IMR-90 (cell line): ENCODE measurements at regions not wholly inside any gene's neighbourhood (a gene's known extent, or its start where the extent isn't known, plus 50 kb on each side); places are given as distances from the start of the nearest gene placed in this dataset.

ENCODE experiments used
- CEBPB ChIP-seq: IDR thresholded peaks from 2 replicates; pipeline ENCODE4 v1.6.1; 2012; ENCODE audit warnings: low read depth, low read length, improper control_type of control experiment
- ELK1 ChIP-seq: fragments of 150-350 bp; IDR thresholded peaks from 2 replicates; pipeline ENCODE4 v1.6.1; 2016; ENCODE audit warnings: low read depth, mild to moderate bottlenecking, low read length, moderate library complexity, borderline replicate concordance
- POLR2A ChIP-seq: IDR thresholded peaks from 2 replicates; pipeline ENCODE4 v1.6.1; 2012; ENCODE audit warnings: mild to moderate bottlenecking, low read depth, low read length
- RCOR1 ChIP-seq: IDR thresholded peaks from 2 replicates; pipeline ENCODE4 v1.6.1; 2012; ENCODE audit warnings: mild to moderate bottlenecking, low read length, improper control_type of control experiment; ENCODE audit not compliant: insufficient replicate concordance
- RFX5 ChIP-seq: IDR thresholded peaks from 2 replicates; pipeline ENCODE4 v1.8.0; 2012; ENCODE audit warnings: low read depth, mild to moderate bottlenecking, low read length, moderate library complexity
- SMC3 ChIP-seq: fragments of 150-350 bp; IDR thresholded peaks from 2 replicates; pipeline ENCODE4 v1.6.1; 2016; ENCODE audit warnings: low read depth, mild to moderate bottlenecking, antibody characterized with exemption, low read length, moderate library complexity
- TF ChIP-seq, protein P1 (sequence below): conservative IDR thresholded peaks from 2 replicates; pipeline ENCODE4 v1.5.1; 2012; ENCODE audit warnings: mild to moderate bottlenecking, low read depth, low read length, improper control_type of control experiment
- TF ChIP-seq, protein P2 (sequence below): fragments of 150-350 bp; IDR thresholded peaks from 2 replicates; pipeline ENCODE4 v1.6.1; 2017; ENCODE audit warnings: mild to moderate bottlenecking, antibody characterized with exemption, low read length, low read depth

GRCh38 chr10:53580465-53580864, 807.9 kb upstream of the MBL2 start:
- TF ChIP-seq, protein P1, sequence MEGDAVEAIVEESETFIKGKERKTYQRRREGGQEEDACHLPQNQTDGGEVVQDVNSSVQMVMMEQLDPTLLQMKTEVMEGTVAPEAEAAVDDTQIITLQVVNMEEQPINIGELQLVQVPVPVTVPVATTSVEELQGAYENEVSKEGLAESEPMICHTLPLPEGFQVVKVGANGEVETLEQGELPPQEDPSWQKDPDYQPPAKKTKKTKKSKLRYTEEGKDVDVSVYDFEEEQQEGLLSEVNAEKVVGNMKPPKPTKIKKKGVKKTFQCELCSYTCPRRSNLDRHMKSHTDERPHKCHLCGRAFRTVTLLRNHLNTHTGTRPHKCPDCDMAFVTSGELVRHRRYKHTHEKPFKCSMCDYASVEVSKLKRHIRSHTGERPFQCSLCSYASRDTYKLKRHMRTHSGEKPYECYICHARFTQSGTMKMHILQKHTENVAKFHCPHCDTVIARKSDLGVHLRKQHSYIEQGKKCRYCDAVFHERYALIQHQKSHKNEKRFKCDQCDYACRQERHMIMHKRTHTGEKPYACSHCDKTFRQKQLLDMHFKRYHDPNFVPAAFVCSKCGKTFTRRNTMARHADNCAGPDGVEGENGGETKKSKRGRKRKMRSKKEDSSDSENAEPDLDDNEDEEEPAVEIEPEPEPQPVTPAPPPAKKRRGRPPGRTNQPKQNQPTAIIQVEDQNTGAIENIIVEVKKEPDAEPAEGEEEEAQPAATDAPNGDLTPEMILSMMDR = no peak
- no peak for TF ChIP-seq SMC3
- no peak for TF ChIP-seq ELK1
- TF ChIP-seq POLR2A = no peak
- TF ChIP-seq, protein P2, sequence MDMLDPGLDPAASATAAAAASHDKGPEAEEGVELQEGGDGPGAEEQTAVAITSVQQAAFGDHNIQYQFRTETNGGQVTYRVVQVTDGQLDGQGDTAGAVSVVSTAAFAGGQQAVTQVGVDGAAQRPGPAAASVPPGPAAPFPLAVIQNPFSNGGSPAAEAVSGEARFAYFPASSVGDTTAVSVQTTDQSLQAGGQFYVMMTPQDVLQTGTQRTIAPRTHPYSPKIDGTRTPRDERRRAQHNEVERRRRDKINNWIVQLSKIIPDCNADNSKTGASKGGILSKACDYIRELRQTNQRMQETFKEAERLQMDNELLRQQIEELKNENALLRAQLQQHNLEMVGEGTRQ = no peak
- TF ChIP-seq RFX5 = no peak
- no peak for TF ChIP-seq CEBPB
- TF ChIP-seq RCOR1 = no peak
